ENCODE measurements at regions not wholly inside any gene's neighbourhood (a gene's known extent, or its start where the extent isn't known, plus 50 kb on each side); places are given as distances from the start of the nearest gene placed in this dataset.
A peak's percentile ranks its signal among the peaks of the same experiment; 100 is the strongest.
"Not testable (repeated sequence)": the region's sequence is repeated elsewhere in the genome, so short reads cannot be mapped to it uniquely, and the experiment has no call there.

DNA sequence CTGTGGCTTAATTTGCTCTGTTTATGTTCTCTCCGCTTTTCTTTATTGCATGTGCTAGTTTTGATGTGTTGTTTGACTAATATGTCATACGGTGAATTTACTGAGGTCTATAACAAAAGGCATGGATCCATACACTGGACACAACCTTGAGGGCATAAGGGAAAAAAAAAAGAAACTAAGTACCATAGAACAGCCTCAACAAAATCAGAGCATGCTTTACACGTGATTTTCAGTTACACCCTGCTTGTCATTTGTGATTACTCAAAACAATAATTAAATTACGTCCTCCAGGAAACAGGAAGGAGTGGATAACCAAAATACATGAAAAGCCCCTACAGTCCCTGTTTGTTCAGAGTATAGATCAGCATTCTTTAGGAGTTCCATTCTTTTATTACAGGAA, 150.5 kb downstream of the CRPPA start:
- in situ Hi-C loops (cut with HindIII; ENCODE audit: low sequenced_read_pairs), result no loop called here
- TF ChIP-seq, protein P1, sequence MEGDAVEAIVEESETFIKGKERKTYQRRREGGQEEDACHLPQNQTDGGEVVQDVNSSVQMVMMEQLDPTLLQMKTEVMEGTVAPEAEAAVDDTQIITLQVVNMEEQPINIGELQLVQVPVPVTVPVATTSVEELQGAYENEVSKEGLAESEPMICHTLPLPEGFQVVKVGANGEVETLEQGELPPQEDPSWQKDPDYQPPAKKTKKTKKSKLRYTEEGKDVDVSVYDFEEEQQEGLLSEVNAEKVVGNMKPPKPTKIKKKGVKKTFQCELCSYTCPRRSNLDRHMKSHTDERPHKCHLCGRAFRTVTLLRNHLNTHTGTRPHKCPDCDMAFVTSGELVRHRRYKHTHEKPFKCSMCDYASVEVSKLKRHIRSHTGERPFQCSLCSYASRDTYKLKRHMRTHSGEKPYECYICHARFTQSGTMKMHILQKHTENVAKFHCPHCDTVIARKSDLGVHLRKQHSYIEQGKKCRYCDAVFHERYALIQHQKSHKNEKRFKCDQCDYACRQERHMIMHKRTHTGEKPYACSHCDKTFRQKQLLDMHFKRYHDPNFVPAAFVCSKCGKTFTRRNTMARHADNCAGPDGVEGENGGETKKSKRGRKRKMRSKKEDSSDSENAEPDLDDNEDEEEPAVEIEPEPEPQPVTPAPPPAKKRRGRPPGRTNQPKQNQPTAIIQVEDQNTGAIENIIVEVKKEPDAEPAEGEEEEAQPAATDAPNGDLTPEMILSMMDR (IDR thresholded peaks at IDR 0.05; ENCODE audit: low read depth, low read length, missing control alignments), result no peak

DNA sequence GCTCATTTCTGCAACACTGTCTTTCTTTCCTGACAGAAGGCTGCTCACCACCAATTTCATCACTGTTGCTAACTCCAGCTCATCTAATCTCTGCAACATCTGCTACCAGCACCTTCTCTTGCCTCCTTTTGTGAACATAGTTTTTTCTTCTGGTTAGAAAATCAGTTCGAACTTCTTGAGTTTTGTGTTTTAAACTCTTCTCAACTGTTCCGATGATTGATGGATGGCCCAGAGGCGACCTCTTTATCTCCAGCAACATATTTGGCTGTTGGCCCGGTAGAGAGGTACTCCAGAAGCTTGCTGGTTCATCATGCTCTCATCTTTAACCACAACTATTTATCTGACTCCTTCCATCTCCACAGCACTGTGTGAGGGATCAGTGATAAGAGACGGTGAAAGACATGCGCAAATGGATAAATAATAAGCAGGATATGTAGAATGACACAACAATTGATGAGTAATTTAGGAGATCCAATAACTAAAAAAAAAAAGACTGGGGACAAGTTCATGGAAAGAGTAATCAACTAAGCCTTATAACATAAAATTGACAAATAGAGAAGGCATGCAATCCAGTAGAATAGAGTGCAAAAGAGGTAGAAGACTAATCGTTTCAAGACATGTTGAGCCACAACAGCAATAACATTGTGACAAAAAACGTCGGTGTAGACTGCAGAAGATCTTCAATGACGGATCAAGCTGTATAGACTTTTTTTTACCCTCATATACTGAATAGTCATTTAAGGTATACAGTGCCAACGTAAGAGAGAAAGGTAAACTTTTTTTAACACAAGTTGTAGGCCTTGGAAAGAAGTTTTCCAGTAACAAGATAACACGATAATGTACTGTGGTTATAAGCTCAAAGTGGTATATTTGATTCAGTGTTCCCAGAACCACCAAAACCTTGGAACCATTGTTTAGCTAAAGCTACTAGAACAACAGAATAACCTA, 152.2 kb downstream of the CRPPA start:
- DNase-seq (ENCODE audit: low read depth), result peak; percentile 12
- TF ChIP-seq, protein P1 (IDR thresholded peaks at IDR 0.05; ENCODE audit: low read depth, low read length, missing control alignments), result no peak
- in situ Hi-C loops (cut with HindIII; ENCODE audit: low sequenced_read_pairs), result no loop called here
- H3K4me3 ChIP-seq (ENCODE audit: low read depth, low read length), result no peak overlapping the region

More for the DNA sequence above, 150.5 kb downstream of the CRPPA start:
- H3K4me3 ChIP-seq (ENCODE audit: low read depth, low read length), result no peak overlapping the region
- no peak for DNase-seq (ENCODE audit: low read depth)

DNA sequence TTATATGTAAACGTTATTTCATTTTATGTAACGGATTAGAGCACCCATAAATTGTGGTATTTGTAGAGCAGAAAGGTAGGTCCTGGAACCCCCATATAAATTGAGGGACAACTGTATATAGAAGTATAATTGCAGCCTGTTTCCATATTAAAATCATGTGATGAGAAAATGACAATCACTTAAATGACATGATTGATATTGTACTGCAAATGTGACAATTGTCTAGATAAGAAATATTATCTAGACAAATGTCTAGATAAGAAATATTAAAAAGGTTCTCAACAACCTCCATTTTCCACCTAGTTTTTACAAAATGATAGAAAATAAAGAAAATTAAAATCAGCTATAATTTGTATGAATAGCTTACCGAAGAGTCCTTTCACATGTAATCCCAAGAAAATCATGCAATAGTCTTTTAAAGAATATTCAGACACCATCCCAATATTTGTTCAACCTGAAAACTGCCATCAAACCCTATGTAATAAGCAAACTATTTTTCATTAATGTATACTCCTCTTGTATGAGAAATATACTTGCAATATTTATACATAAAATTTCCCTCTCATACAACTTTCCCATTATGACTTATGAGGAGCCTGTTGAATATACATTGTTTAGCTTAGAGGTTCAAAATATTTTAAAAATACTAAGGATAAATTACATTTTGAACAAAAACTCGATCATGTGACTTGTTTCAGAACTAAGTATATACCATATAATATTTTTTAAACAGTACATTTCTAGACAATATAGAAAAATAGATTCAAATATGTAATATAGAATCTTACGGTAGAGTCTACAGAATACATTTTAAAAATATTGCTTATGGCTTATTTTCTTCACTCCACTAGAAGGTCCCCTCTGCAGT, 153.2 kb downstream of the CRPPA start:
- no peak for DNase-seq (ENCODE audit: low read depth)
- no peak overlapping the region for H3K4me3 ChIP-seq (ENCODE audit: low read depth, low read length)
- TF ChIP-seq, protein P1 (IDR thresholded peaks at IDR 0.05; ENCODE audit: low read depth, low read length, missing control alignments), result no peak
- in situ Hi-C loops (cut with HindIII; ENCODE audit: low sequenced_read_pairs), result no loop called here

DNA sequence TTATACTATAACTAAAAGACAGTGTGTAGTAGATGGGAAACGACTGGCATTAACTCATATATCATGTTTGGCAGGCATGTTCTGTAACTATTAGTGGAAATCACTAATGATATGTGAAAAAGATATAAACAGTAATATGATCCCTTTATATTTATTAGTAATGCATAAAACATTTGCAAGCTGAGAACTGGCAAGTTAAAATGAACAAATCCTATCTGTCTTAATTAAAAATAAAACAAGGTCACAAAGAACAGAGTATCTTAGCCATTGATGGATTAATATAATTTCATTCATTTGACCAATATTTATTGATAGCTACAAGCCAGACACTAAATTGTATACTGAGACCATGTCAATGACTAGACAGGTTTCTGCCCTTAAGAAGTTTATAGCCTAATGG, 154.5 kb downstream of the CRPPA start:
- no peak for DNase-seq (ENCODE audit: low read depth)
- H3K4me3 ChIP-seq (ENCODE audit: low read depth, low read length), result no peak overlapping the region
- TF ChIP-seq, protein P1 (IDR thresholded peaks at IDR 0.05; ENCODE audit: low read depth, low read length, missing control alignments), result no peak
- in situ Hi-C loops (cut with HindIII; ENCODE audit: low sequenced_read_pairs), result no loop called here

DNA sequence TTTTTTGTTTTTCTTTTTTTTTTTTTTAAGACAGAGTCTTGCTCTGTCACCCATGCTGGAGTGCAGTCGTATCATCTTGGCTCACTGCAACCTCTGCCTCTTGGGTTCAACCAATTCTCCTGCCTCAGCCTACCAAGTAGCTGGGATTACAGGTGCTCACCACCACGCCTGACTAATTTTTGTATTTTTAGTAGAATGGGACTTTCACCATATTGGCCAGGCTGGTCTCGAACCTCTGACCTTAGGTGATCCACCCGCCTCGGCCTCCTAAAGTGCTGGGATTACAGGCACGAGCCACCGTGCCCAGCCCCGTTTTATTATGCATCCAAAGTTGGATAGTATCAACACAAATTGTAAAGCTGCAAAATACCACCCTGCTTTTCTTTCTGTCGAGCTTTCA, 154.9 kb downstream of the CRPPA start:
- DNase-seq (ENCODE audit: low read depth); in situ Hi-C loops (cut with HindIII; ENCODE audit: low sequenced_read_pairs); H3K4me3 ChIP-seq (ENCODE audit: low read depth, low read length): not testable (repeated sequence)

DNA sequence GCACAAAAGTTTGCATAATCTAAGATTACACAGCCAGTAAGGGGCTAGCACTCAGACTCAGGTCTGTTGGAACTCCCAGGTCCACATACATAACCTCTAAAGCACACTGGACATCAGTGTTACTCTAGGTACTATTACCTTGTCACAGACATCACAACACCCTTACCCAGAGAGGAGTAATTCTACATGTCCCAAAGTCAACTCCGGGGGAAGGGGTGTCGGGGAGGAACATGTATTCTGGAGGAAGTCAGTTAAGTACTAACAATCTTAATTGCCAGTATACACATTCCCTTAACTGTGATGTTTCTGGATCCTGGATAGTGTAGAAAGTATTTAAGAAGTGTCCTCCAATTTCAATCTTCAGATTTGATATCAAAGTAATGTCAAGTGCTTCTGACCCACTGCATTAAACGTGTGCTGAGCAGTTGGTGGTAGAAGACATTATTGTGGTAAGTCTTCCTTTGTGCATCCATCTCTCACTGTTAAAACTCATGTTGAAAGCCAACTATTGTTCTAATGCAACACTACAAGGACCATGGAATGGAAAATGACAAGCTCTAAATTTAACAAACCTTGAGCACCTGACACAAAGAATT, 155.4 kb downstream of the CRPPA start:
- no peak for DNase-seq (ENCODE audit: low read depth)
- TF ChIP-seq, protein P1 (IDR thresholded peaks at IDR 0.05; ENCODE audit: low read depth, low read length, missing control alignments), result no peak
- no peak overlapping the region for H3K4me3 ChIP-seq (ENCODE audit: low read depth, low read length)
- in situ Hi-C loops (cut with HindIII; ENCODE audit: low sequenced_read_pairs), result no loop called here

All from astrocyte of the cerebellum (primary cell).